ENCODE measurements at regions not wholly inside any gene's neighbourhood (a gene's known extent, or its start where the extent isn't known, plus 50 kb on each side); places are given as distances from the start of the nearest gene placed in this dataset.

GRCh38 chr10:118234683-118235082 lies 107.4 kb downstream of the FAM204A start:
- FAIRE-seq = no peak

DNA sequence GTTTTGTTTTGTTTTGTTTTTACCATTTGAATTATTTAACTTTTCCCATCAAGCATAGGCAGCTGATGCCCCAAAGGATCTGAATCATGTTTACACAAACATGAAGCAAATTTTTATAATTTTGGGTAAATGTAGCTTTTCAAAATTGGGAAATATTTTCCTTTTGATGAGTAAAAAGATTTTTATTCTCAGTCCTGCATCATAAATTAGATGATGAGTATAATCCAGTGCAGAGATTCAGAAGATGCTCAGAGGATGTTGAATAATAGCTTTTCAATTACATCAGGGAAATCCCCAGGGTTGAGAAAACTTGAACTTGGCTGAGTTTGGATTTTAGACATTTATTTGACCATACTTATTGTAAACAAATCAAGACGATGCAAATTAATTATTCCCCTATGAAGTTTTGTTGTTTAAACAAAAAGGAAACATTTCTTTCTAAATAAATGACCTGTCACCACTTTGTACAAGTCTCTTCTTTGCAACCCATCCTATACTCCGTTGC lies 121.7 kb downstream of the FAM204A start:
- Histone ChIP-seq H3K36me3 (ENCODE audit: control insufficient read depth, insufficient read depth, low read length) (no peaks in the 10 kb centered on the region), H3K9ac (ENCODE audit: insufficient read depth in 1 of 2, low read depth in 2 of 2, low read length in 2 of 2) (no peak overlapping the region), H3K79me2 (ENCODE audit: control insufficient read depth, insufficient read depth, low read length) (no peaks in the 10 kb centered on the region), H3K9me1 (ENCODE audit: control insufficient read depth, insufficient read depth, low read length) (no peaks in the 10 kb centered on the region), H4K20me1 (replicated peaks; ENCODE audit: control insufficient read depth, insufficient read depth, low read length) (no peaks in the 10 kb centered on the region), H3K27ac (ENCODE audit: extremely low read depth, low read depth, low read length) (no peak overlapping the region), H2AFZ (ENCODE audit: low read depth, low read length) (no peak overlapping the region), H3K4me3 (no peak overlapping the region), H3K4me1 (replicated peaks in 1 of 2; ENCODE audit: control insufficient read depth in 2 of 2, insufficient read depth in 2 of 2, low read length in 2 of 2) (no peaks in the 10 kb centered on the region), H3K27me3 (ENCODE audit: control insufficient read depth in 2 of 2, insufficient read depth in 2 of 2, low read length in 2 of 2) (peaks cover 0 to 5% of the 10 kb centered on the region in 2 experiments; a peak in 1 of 5 replicates), H3K4me2 (ENCODE audit: insufficient read depth, low read length) (no peak overlapping the region), H3K9me3 (replicated peaks; ENCODE audit: control insufficient read depth, insufficient read depth, low read depth, low read length) (no peaks in the 10 kb centered on the region)
- no peak for FAIRE-seq
- WGBS (ENCODE audit: insufficient coverage, low coverage, missing lambda C conversion rate) = 0% methylated on average over 2 of the region's 2 CpGs
- CTCF ChIA-PET (ENCODE audit: low intra/inter-chr PET ratio) = no interaction called here
- no peak for DNase-seq (ENCODE audit: extremely low read depth in 1 of 4, low spot score in 3 of 4)
- in situ Hi-C loops (cut with MboI) (no loop called here), intact Hi-C loops (cut with micrococcal nuclease) (no loop called here)
- ATAC-seq = no peak
- POLR2A ChIA-PET = no interaction called here
- no TSS peak for BruUV-seq (replicated peaks)
- TF ChIP-seq ILK (tag; IDR thresholded peaks at IDR 0.05; ENCODE audit: borderline replicate concordance, low read depth) (no peak), POLR2B (IDR thresholded peaks at IDR 0.05; ENCODE audit: low read depth, partially characterized antibody) (no peak), ZNF551 (CRISPR knock-in tag; IDR thresholded peaks at IDR 0.05) (no peak), MBD2 (IDR thresholded peaks at IDR 0.05; ENCODE audit: borderline replicate concordance, low read depth) (no peak), ZNF717 (CRISPR knock-in tag; IDR thresholded peaks at IDR 0.05) (no peak), ZFP30 (CRISPR knock-in tag; IDR thresholded peaks at IDR 0.05; ENCODE audit: borderline replicate concordance) (no peak), ZNF830 (CRISPR knock-in tag; IDR thresholded peaks at IDR 0.05) (no peak), FOSL1 (tag; conservative IDR thresholded peaks at IDR 0.05) (no peak), NFXL1 (CRISPR knock-in tag; IDR thresholded peaks at IDR 0.05) (no peak)
- TF ChIP-seq, protein P1, sequence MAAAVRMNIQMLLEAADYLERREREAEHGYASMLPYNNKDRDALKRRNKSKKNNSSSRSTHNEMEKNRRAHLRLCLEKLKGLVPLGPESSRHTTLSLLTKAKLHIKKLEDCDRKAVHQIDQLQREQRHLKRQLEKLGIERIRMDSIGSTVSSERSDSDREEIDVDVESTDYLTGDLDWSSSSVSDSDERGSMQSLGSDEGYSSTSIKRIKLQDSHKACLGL (CRISPR knock-in tag; IDR thresholded peaks at IDR 0.05; ENCODE audit: borderline replicate concordance, poor library complexity, severe bottlenecking) = no peak
- TF ChIP-seq, protein P2, sequence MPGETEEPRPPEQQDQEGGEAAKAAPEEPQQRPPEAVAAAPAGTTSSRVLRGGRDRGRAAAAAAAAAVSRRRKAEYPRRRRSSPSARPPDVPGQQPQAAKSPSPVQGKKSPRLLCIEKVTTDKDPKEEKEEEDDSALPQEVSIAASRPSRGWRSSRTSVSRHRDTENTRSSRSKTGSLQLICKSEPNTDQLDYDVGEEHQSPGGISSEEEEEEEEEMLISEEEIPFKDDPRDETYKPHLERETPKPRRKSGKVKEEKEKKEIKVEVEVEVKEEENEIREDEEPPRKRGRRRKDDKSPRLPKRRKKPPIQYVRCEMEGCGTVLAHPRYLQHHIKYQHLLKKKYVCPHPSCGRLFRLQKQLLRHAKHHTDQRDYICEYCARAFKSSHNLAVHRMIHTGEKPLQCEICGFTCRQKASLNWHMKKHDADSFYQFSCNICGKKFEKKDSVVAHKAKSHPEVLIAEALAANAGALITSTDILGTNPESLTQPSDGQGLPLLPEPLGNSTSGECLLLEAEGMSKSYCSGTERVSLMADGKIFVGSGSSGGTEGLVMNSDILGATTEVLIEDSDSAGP (CRISPR knock-in tag; IDR thresholded peaks at IDR 0.05) = no peak

More at GRCh38 chr10:118234683-118235082, 107.4 kb downstream of the FAM204A start:
- H3K79me2 ChIP-seq (ENCODE audit: control insufficient read depth, insufficient read depth, low read length) = no peaks in the 10 kb centered on the region
- H3K9me3 ChIP-seq (replicated peaks; ENCODE audit: control insufficient read depth, insufficient read depth, low read depth, low read length) = no peaks in the 10 kb centered on the region
- H3K36me3 ChIP-seq (ENCODE audit: control insufficient read depth, insufficient read depth, low read length) = no peaks in the 10 kb centered on the region
- H3K27ac ChIP-seq (ENCODE audit: extremely low read depth, low read depth, low read length) = no peak overlapping the region
- DNase-seq (ENCODE audit: extremely low read depth in 1 of 4, low spot score in 3 of 4) (no peak), ATAC-seq (no peak)
- H4K20me1 ChIP-seq (replicated peaks; ENCODE audit: control insufficient read depth, insufficient read depth, low read length) = no peaks in the 10 kb centered on the region
- H3K4me2 ChIP-seq (ENCODE audit: insufficient read depth, low read length) = no peak overlapping the region
- H2AFZ ChIP-seq (ENCODE audit: low read depth, low read length) = no peak overlapping the region
- H3K27me3 ChIP-seq (ENCODE audit: control insufficient read depth in 2 of 2, insufficient read depth in 2 of 2, low read length in 2 of 2) = peaks cover 0 to 5% of the 10 kb centered on the region in 2 experiments; a peak in 2 of 5 replicates
- no TSS peak for BruUV-seq (replicated peaks)
- no peaks in the 10 kb centered on the region for H3K9me1 ChIP-seq (ENCODE audit: control insufficient read depth, insufficient read depth, low read length)
- no peak overlapping the region for H3K4me3 ChIP-seq
- TF ChIP-seq RBM34 (IDR thresholded peaks at IDR 0.05; ENCODE audit: borderline replicate concordance, insufficient read depth, low read length) (no peak), SNRNP70 (optimal IDR thresholded peaks at IDR 0.05; ENCODE audit: low read depth, low read length) (no peak), STAG1 (CRISPR knock-in tag; IDR thresholded peaks at IDR 0.05; ENCODE audit: borderline replicate concordance) (no peak), CBX8 (IDR thresholded peaks at IDR 0.05; ENCODE audit: borderline replicate concordance, extremely low read depth, low read depth, low read length, poor library complexity, severe bottlenecking) (no peak), MTA3 (IDR thresholded peaks at IDR 0.05; ENCODE audit: borderline replicate concordance) (no peak), TCF3 (CRISPR knock-in tag; IDR thresholded peaks at IDR 0.05) (no peak), SREBF2 (CRISPR knock-in tag; IDR thresholded peaks at IDR 0.05) (no peak), PHF8 (IDR thresholded peaks at IDR 0.05; ENCODE audit: borderline replicate concordance, low read length) (no peak), ZFP30 (CRISPR knock-in tag; IDR thresholded peaks at IDR 0.05; ENCODE audit: borderline replicate concordance) (no peak), NFIX (CRISPR knock-in tag; IDR thresholded peaks at IDR 0.05; ENCODE audit: low read depth) (no peak)
- POLR2A ChIA-PET = no interaction called here
- in situ Hi-C loops (cut with MboI) (loop anchor here (25.0 kb wide), 2 partner anchors 697 to 1022 kb away; partner anchors contain the start of gene EMX2), intact Hi-C loops (cut with micrococcal nuclease) (no loop called here)
- CTCF ChIA-PET (ENCODE audit: low intra/inter-chr PET ratio) = no interaction called here
- no peaks in the 10 kb centered on the region for H3K4me1 ChIP-seq (replicated peaks in 1 of 2; ENCODE audit: control insufficient read depth in 2 of 2, insufficient read depth in 2 of 2, low read length in 2 of 2)
- no peak overlapping the region for H3K9ac ChIP-seq (ENCODE audit: insufficient read depth in 1 of 2, low read depth in 2 of 2, low read length in 2 of 2)
- 11% methylated on average over 9 of the region's 10 CpGs for WGBS (ENCODE audit: insufficient coverage, low coverage, missing lambda C conversion rate)
